GM21526 (cell line): ENCODE measurements at regions not wholly inside any gene's neighbourhood (a gene's known extent, or its start where the extent isn't known, plus 50 kb on each side); places are given as distances from the start of the nearest gene placed in this dataset.

ENCODE experiments used
- ATAC-seq: cut with Tn5 transposase; IDR thresholded peaks from one replicate; pipeline ENCODE4 v1.9.1; 2021; ENCODE audit warnings: moderate library complexity; ENCODE audit not compliant: unreplicated experiment, low FRiP score

DNA sequence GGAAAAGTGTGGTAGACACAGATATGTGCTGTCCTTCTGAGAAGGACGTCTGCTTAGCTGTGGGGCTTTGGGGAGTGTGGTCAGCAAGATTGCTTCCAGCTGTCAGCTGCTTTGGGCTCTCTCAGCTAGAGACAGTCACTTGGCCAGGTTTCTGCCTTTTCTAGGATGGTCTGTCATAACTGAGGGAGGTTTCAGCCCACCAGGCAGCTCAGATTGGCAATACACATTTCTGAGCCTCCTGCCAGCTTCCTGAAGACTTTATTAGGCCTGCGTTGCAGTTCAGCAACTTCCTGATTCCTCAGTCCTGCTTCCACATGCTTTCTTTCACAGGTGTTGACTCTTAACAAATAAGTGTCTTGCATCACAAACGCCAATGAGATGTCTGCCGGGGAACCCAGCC lies 286.5 kb downstream of the SQOR start:
- ATAC-seq: no peak

DNA sequence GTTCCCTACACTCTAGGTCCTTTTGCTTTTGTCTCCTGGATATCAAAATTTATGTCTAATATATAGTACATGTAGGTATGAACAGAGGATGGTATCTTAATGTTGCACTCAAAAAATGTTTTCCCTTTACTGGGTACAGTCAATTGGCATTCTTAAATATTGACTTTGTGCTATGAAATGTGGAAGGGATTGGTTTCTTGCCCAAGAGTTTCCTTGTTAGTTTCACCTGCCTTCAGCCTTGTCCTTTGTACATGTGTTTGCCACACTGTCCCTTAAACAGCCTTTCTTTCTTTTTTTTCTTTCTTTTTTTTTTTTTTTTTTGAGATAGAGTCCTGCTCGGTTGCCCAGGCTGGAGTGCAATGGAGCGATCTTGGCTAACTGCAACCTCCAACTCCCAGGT lies 287.1 kb downstream of the SQOR start:
- ATAC-seq: no peak

DNA sequence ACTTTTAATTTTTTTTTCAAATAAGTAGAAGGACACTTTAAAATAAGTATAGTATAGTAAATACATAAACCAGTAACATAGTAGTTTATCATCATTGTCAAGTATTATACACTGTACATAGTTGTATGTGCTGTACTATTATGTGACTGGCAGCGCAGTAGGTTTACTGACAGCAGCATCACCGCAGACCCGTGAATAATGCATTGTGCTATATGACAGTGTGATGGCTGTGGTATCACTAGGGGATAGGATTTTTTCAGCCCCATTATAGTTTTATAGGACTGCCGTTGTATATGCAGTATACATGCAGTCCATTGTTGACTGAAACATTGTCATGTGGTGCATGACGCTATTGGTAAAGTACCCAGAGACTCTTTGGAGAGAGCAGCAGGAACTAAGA lies 306.5 kb downstream of the SQOR start:
- no peak for ATAC-seq

DNA sequence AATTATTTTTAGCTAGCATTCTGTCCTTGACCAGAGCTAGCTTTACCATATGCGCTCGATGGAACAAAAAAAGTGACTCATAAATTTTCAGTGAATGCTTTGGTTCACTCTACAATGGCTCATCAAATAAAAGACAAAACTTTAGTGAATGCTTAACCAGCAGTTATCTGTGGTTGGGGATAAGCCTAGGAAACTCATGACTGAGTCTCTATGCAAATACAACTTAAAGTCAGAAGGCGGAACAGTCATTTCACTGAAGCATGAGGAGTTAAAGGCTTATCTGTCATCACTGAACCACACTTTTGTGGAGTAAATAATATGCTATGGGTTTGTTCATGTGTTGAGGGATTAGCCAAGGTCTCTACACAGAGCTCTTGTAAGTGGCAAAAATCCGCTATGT lies 308.4 kb downstream of the SQOR start:
- no peak for ATAC-seq

DNA sequence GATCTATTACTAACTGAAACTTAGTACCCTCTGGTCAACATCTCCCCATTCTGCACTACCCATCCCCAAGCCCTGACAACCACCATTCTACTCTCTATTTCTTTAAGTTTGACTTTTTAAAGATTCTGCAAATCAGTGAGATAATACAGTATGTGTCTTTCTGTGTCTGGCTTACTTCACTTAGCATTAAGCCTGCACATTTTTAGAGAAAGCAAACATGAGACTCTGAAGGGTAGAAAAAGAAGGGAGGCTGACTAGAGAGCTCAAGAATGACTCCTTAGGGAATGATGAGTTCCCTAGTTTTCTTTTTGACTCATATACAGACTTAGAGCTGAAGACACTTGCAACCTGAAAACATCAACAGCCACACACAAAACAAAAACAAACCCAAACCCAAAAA lies 311.3 kb downstream of the SQOR start:
- no peak for ATAC-seq

DNA sequence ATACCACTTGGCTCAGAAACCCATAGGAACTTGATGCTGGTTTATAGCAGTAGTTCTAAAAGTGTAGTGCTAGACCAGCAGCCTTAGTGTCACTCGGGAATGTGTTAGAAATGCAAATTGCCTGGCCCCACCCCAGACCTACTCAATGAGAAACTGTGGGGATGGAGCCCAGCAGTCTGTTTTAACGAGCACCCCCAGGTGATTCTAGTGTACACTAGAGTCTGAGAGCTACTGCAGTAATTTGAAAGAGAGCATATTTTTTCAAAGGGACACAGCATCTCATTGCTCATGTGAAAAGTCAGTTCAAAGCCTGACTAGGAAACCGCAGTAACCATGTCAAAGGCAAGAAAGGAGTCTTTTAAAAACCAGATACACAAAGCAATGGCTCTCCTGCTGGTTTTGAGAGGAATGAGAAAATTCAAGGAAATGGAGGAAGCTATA lies 313.4 kb downstream of the SQOR start:
- no peak for ATAC-seq

DNA sequence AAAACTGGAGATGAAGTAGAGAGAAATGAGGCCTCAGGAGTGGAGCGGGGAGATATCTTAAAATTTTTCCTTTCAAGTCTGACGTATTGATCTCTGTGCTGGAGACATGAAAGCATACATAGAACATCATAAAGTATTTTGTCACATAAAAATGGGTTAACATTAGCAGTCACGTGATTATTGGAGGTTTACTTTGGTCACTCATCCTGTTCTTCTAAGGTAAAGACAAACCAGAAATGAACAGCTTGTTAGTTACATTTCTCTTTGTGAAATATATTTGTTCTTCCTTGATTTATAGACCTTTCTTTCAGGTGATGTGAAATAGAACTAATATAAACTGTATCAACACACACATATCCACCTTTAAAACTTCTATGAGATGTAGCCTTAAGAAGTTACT lies 324.1 kb downstream of the SQOR start:
- no peak for ATAC-seq

DNA sequence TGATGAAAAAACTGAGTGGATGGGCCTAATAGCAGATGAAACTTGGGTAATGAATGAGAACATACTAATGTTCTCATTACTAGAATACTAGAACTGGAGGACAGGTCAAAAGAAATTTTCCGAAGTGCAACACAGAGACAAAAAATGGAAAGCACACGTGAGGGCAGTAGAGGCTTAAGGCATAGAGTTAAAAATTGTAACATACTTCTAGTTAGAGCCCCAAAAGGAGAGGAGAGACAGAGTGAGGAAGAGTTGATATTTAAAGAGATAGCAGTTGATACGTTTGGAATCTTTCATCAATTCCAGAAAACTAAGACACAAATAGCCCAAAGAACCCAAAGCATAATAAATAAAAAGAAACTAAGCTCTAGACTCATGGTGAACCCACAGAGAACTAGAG lies 327.9 kb downstream of the SQOR start:
- ATAC-seq: no peak

DNA sequence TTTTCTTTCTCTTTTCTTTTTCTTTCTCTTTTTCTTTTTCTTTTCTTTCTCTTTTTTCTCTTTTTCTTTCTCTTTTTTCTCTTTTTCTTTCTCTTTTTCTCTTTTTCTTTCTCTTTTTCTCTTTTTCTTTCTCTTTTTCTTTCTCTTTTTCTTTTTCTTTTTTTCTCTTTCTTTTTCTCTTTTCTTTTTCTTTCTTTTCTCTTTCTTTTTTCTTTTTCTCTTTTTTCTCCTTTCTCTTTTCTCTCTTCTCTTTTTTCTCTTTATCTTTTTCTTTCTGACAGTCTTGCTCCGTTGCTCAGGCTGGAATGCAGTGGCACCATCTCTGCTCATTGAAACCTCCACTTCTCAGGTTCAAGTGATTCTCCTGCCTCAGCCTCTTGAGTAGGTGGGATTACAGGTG lies 335.7 kb downstream of the SQOR start:
- no peak for ATAC-seq

DNA sequence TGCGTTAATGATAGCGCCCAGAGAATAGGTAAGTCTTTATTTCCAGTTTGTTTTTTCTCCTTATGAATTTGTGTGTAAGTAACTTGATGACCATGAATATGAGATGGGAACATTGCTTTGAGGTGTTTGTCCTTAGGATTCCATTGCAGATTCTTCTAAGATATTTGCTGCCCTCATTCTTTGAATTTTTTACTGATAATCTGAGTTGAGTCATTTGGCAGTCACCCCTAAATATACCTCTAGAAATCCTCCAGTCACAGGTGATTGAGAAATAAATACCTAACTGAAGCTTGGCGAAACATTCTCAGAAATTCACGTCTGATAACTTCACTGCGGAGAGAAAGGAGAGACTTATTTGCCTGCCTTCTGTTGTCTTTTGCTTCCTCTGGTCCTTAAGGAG lies 345.5 kb downstream of the SQOR start:
- ATAC-seq: no peak

DNA sequence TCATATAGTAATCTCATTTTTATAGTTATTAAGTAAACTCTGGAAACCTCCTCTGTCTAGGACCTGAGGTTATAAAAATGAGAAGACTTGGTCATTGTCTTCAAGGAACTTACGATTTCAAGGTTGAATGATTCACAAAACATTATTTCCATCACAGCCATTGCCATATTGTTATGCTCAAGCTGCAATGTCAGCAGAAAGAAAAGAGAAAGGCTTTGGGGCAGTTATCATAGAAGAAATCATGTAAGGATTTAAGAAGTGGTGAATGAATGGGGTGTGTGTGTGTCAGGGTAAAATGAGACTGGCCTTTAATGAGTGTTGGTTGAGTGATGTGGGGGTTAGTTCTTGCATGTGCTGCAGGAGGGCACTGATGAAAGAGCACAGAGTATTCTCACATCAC lies 346.8 kb downstream of the SQOR start:
- ATAC-seq: no peak

DNA sequence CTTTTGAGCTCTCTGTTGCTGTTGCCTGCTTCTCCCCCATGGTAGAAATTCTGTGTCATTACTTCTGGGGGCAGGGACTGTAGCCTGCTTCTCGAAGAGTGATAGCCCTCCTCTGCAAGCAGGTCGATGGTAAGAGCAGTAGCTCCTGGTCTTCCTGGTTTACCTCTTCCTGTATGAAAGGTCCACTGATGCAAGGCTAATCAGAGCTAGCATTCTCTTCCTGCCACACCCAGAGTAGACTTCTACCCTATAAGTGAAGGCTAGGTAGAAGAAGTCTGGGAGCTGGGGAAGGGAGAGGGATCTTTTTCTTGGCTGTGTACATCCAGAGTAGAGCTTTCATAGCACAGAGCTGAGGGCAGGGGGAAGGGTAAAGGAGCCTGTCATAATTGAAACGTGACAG lies 357.0 kb downstream of the SQOR start:
- ATAC-seq: no peak

DNA sequence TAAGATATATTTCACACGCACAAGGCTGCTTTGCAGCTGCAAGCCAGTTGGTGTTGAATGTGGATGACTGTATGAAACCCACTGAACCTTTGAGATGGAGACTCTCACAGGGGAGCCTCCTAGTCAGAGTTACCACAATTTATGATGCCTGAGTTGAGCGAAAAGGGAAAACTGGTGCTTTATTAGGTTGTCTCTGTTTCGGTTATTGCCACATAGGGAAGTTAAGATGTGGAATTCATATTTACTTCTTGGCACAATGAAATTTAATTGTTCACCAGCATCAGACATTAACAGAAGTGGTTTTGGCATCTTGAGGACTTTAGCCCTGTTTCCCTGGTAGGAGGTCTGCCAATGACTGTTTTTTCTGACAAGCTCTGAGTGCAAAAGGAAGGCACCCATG lies 358.2 kb downstream of the SQOR start:
- ATAC-seq: no peak

DNA sequence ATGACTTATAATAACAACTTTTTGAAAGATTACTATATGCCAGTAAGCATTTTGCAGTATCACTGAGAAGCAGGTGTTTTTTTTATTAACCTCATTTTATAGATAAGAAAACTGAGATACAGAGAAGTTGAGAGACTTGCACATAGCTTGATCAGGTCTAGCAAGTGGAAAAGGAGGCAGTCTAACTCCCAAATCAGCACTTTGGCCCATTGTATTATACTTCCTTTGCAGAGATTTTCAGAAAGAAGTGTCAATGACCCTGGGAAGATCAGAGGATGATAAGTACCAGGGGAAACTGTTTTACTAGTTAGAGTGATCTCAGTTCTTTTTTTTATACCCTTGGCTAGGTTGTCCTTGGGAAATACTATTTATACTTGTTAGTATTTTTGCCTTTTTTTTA lies 358.7 kb downstream of the SQOR start:
- no peak for ATAC-seq

DNA sequence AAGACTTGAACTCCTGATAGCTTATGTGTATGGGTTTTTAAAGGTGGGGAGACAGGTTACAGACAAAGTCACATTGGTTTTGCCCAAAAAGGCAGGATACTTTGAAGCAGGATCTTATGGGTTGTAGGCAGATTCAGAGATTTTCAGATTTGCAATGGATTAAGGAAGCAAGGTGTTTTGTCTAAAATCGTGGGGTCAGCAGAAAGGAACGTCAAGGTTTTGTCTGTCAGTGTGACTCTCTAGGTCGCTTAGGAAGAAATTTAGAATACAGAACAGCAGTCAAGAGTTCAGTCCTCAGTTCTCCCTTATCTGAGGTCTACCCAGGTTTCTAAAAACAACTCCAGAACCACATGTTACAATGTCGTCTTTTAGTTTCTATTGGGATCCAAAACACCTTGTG lies 361.0 kb downstream of the SQOR start:
- ATAC-seq: no peak

DNA sequence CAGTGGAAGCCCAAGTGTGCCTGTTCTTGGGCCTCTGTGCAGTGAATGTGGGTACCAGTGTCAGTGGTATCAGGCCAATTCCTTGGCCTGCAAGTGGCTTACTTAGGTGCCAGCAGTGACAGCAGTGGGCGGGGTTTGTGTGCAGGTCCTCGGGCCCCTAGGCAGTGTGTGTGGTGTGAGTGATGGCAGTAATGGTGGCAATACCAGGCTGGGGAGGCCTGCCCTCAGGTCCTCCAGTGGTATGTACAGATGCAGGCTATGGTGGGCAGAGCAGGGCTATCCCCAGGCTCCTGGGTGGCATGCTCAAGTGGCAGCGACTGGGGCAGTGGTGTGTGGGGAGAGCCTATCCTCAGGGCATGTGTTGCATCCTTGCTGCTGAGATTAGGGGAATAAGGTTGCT lies 379.7 kb downstream of the SQOR start:
- no peak for ATAC-seq

DNA sequence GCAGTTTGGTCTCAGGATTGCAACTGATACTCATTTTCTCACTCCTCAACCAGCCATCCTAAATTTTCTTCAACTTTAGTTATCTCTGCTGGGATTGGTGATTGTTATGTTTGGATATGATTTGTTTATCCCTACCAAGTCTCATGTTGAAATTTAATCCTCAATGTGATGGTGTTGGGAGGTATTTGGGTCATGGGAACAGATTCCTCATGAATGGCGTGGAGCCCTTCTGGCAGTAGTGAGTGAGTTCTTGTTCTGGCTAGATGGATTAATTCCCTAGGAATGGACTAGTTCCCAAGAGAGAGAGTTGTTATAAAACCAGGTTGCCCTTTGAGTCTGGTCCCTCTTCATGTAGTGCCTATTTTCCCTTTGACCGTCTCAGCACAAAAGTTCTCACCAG lies 399.9 kb downstream of the SQOR start:
- no peak for ATAC-seq

DNA sequence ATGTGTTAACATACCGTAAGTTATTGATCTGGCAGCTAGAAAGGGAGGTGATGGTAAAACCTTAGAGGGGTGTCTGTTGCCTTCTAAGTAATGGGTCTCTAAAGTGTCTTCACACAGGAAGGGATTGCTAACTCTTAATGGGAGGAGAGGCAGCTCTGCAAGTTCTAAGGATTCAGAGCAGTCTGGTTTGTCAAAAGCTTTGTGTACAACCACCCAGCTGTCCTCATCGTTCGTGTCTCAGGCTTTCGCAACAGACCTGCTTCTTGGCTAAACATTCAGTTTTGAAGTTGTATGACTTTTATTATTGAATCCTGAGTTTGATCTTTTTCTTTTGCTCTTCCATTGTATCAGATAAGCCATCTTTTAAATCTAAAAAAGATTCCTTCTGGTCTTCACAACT lies 404.9 kb downstream of the SQOR start:
- ATAC-seq: no peak

DNA sequence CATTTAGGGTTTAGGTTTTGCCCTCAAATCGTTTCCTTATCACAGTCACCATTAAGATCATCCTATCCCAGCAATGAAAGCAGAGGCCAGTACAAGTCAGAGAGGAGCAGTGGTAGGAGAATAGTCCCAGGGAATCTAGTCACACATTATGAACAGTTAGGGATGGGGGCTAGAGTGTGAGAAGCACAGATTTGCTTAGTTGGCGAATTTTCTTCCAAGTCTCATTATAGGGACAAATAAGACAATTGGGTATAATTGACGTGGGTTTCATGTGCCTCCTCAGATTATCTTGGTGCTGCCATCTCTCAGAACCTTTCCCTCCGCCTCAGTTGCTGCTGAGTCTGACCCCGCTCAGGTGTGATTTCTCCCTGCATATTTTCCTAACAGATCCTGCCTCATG lies 407.1 kb downstream of the SQOR start:
- ATAC-seq: no peak

DNA sequence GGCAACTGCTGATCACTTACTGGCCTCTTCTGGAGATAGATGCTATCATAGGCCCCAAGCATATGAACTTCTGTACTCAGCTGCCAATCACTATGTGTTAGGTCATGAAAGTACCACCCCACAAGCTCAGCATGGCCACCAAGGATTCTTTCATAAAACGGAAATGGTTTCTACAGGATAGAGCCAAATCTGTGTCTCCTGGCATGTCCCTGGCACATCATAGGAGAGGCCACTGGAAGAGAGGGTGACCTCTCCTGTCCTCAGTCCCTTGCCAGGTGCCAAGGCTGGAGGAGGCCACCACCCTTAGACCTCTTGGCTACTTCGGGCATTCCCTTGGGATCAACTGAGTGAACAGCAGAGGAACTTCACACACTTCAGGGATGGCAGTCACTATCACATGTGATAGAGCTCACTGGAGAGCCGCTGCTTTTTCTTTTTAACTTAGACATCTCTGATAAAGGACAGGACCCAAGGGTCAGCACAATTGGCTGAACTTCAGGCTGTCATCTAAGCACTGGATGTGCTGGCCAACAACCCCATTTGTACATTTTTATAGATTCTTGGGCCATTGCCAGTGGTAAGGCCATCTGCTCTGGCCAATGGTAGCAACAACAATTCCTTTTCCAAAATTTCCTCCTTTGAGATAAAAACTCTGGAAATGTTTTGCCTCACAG lies 425.2 kb downstream of the SQOR start:
- ATAC-seq: no peak

DNA sequence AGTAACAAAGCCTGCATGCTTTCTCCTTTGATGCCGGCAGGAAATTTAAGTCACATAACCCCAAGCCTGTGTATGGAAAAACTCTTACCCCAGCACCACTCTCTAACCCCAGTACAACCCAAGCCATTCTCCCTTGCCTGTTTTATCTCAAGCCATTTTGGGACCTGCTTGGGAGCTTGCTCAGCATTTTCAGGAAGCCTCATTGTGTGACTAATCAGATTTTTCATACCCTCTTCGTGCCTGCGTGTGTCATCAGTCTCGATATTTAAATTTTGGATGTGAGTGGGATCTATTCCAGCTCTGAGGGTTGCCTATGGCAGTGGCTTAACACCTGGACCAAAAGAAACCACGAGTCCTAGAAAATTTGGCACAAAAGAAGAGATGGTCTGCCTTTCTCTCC lies 426.2 kb downstream of the SQOR start:
- ATAC-seq: no peak

DNA sequence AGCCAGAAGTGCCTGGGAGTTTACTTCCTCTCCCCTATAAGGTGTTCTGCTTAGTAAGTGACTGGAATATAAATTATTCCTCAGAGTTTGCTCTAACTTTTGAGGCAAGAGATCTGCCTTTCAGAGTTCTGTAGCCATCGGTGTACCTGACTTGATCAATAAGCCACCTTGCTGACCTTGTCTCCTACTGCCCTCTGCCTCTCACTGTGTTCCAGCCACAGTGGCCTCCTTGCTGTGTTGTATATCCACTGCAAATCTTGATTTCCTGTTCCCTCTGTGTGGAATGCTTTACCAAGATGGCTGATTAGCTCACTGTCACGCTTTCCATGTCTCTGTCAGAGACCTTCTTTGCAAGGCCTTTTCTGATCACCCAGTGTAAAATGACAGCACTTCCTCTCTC lies 442.4 kb downstream of the SQOR start:
- no peak for ATAC-seq

DNA sequence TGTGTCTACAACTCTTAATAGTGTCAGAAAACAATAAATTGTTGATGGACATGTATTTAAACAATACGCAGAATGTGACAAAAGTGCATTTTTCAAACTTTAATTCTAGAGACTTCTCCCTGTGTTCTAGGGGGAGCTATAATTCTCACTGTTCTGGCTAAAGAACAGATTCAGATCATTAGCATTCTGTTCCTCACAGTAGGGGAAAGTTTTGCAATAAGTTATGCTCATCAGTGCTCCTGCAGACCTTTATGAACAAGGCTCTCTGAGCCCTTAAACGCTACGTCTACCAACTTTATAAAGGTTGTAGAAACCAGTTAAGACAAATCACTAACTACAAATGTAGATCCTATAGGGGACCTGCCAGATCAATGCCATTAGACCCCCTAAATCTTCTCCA lies 444.2 kb downstream of the SQOR start:
- no peak for ATAC-seq
